CD4-positive, alpha-beta T cell treated with Interleukin-6 for 4 hours (primary cell): ENCODE measurements at regions not wholly inside any gene's neighbourhood (a gene's known extent, or its start where the extent isn't known, plus 50 kb on each side); places are given as distances from the start of the nearest gene placed in this dataset.

ENCODE experiments used
- DNase-seq: peaks from one replicate; pipeline ENCODE4 v3.0.0-alpha.2; 2020; ENCODE audit warnings: mixed read lengths

DNA sequence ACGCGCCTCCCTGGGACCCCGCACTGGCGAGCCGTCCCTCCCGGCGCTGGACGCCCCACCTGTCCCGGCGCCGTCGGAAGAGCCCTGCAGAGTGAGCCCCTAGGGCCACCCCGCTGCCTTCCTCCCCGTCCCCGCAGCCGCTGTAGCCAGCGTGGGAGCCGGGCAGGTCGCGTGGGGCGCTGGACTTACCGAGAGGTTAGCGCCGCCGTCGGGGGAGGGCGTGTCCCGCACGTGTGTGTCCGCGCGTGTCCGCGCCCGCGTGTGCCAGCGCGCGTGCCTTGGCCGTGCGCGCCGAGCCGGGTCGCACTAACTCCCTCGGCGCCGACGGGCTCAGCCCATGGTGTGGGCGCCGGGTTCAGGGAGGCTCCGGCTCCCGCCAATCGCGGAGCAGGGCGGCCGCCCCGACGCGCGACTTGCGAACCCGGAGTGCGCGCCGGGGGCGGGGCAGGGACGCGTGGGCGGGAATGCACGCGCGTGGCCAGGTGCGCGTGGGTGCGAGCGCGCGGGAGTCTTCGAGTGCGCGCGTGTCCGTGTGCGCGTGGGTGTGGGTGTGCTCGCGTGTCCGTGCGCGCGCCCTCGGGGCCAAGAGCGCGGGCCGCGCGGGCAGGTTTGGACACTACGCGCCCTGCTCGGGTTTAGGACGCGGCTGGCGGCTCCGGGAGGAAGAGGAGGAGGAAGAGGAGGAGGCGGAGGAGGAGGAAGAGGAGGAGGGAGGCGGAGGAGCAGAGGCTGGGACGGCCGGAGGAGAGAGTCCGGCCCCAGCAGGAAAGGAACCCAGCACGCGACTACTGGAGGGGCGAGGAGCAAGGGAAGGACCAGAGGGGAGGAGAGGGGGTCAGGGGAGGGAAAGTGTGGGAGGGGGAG is 145.2 kb upstream of the ETS2 start:
- no peak for DNase-seq

DNA sequence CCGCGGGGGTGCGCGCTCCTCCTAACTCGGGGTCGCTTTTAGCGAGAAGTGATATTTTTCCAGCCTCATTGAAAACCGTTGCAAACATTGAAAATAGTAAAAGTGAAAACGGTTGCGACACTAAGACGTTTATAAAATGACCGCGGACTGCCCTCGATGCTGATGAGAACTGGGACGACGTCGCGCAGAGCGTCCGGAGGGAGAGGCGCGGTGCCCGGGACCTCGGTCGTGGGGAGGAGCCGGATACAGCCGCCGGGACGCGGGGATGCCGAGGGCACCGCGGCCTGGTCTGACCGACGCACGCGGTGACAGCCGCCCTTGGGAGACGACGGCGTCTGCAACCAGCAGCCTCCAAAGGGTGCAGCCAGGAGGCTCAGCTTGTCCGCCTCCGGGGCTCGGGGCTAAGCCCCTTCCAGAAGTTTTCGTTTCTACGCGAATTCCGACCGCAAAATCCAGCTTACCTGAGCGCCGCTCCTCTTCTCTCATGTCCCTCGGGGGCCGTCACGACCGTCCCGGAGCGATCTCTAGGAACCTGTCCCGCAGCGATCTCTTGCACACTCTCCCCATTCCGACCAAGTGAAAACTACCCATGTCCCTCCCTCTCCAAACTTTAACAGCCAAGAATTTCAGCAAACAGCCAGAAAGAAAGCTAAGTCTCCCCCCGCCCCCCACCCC is 144.4 kb upstream of the ETS2 start:
- DNase-seq: no peak

DNA sequence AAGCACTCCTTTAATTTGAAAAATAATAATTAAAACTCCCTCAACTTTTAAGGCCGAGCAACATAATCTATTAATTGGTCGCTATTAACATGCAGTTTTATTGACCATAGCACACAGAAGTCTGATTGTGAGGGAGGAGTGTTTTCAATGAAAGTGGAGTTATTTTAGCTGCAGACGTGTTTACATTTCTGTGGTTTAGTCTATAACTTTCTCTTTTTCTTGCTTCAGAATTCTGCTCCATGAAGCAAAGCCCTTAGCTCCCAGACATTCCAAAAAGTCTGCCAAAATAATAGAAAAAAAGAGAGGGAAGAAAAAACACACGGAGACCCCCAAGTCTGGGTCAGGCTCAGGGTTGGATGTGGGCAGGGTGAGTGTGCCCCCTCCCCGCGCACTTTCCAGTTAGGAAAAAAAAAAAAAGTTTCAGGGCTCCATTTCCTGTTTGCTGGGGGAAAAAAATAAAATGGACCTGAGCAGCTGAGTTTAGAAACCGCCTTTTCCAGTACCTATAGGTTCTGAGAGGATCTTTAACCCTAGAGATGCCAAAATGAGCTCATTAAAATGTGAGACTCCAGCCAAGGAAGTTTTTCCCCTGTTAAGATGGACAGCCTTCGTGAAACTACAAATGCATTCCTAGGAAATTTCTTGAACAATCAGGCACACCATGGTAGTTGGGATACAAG is 143.7 kb upstream of the ETS2 start:
- DNase-seq: no peak

DNA sequence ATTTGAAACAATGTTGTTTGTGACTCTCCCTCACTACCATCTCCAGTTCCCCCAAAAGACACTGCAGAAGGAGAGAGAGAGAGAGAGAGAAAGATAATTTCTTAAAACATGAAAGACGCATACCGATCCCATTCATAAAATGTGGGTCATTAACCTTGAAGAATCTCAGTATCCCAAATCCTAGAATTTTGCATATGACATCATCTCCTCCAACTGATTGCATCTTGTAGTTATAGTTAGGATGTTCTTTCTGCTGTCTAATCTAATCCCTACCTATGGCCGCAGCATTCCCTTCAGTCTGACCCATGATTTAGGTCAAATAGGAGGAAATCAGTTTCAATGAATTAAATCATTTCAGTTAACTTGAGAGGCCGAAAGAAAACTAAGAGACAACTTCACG is 142.4 kb upstream of the ETS2 start:
- no peak for DNase-seq

DNA sequence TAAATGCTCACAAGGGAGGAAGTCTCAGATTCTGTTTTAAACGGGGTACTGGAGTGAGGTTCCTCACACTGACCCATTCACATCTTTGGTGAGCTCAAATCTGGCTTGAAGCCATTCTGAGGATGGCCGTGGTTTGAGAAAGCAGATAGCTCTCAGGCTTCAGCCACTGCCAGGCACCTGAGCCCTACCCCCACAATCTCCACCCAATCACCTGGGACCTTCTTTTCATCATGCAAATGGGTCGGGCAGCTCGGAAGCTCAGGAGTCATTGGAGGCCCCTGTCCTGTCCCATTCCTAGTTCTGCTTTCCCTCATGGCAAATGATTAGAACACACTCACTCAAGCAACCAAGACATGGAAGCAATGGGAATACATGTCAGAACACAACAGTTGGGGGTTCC is 141.4 kb upstream of the ETS2 start:
- no peak for DNase-seq

DNA sequence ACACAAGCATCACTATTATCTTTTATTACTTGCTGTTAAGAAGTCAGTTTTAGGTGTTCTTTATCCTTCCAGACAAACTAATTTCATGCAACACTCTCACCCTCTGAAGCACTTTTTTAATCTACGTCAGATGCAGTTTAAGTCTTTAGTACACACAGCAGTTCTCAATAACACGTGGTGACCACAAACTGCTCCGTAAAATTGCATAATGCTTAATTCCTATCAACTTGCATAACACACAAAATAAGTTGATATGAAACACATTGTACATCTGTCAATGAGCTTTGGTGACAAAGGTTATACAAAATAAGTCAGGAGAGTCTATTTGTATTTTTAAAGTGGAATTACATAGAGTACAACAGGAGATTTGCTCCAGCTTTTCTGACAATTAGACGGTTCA is 140.9 kb upstream of the ETS2 start:
- no peak for DNase-seq

DNA sequence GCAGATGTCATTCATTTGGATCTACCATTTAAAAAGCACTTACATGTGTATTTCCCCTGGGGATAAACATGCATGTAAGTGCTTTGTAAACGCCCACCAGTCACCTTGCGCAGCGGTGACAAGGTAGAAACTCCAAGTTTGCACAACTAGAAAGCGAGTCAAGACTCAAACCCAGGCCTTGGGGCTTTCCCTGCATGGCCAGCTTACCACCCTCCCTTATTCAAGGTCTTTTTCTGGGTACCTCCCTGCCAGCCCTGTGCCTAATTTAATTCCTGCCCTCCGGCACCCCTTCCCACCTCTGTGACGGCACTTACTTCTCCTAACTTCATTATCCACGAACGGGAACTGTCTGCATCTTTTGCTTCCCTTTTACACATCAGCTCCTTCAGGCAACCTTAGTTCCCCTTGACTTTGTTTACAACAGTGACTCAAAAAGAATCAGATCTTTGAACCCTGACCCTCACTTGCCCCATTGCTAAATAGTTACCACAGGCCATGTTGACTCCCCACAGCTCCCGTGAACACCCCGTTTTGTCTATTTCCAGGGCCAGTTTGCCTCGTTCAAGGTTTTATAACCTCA is 138.3 kb upstream of the ETS2 start:
- no peak for DNase-seq

DNA sequence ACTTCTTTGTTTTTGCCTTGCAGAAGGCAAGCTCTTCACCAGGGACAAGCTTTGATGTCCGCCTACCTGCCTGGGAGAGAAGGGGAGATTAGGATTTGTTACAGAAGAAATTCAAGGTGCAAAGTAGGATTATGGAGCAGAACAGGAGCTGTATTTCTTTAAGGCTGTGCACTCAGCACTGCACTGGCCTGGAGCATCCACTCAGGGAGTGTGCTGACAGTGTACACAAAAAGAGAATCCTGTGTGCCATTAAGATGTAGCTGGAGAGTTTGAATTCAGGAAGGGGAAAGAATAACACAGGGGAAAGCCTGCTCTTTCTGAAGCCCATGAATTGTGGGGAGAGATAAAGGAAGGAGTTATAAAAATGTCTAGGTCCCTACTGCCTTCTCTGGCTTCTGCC is 137.7 kb upstream of the ETS2 start:
- DNase-seq: no peak

DNA sequence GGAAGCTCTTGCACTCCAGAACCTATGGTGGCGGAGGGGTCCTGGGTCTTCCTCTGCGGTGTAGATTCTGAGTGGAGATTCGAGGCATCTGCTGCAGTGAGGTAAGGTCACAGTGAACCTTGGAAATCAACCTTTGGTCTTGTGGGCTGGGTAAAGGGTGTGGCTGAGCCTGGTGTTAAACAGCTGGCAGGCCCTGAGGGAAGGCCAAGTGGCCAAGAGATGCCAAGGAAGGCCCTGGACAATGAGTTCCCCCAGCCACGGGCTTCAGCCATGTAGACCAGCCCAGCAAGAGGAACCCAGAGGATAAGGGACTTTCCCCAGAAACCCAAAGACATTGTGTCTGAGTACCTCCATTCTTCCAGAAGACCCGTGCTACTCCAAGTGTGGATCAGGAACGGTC is 137.2 kb upstream of the ETS2 start:
- no peak for DNase-seq

DNA sequence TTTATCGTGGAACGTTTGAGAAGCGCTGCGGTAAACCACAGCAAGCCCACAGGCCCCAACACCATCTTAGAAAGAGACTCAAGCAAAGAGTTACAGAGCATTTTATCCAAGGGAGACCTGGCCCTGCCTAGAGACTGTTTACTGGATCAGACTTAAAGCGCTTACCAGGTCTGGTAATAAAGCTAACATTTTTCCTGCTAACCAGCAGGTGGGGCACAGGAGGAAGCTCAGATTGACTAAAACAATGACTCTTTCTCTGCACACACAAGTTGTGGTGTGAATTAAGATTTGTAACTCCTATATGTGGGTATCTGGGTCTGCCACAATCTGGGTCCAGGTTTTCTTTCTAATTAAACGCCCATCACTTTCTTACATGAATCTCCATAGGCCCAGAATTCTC is 136.5 kb upstream of the ETS2 start:
- no peak for DNase-seq

DNA sequence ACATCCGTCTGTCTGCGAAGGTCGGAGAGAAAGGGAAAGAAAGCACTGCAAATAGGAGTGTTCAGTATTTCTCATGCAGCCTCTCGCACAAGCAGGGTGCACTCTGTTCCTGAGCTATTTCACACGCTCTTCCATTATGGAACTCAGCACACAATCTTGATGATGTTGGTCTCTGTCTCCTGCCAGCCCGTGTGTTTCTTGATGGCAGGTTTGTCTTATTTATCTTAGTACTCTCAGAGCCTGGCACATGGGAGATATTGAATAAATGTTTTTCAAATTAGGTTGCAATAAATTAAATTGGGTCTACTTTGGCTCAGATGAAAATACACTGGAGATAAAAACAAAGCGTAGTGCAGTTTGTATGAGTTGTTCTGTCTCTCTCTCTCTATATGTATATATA is 134.9 kb upstream of the ETS2 start:
- DNase-seq: no peak

DNA sequence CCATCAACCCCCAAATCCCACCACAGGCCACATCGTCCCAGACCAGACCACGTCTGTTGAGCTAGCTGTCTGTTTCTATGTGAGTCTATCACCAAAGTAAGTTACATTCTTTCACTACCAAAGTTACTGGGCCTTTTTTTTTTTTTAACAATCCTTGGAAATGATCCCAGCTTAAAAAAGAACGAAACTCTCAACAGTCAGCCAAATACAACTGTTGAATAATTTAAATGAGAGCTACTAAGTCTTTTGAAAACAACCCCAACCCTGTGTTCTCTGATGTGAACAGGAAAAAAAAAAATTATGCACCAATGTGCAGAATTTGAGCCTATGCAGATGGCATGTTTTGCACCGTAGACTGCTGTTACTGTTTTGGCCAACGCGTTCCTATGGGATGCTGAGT is 134.0 kb upstream of the ETS2 start:
- no peak for DNase-seq

DNA sequence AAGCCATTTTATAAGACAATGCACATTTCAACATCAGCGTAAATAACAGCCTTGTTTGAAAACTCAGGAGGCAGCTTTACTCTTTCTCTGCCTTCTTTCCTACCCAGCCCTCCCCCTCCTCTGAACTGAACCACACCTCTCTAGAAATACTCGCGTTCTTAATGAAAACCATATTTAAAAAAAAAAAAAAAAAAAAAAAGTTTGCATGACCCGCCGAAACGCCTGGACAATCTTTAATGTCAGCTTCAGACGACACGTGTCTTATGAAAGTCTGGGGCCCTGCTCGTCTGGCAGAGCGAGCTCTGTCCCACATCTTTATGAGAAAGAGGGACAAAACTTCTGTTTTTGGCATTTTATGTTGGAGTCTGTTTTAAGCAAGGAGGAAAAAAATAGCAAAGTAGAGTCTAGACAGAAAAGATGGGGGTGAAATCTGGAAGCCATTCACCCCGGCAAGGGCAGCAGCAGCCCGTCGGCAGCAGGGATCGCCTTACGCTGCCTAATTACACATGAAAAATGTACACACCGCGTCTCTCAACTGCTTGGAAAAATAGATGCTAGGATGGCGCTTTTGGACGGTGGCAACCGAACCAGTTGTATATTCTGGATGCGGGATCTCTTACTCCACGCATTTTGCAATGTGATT is 130.4 kb upstream of the ETS2 start:
- DNase-seq: no peak

DNA sequence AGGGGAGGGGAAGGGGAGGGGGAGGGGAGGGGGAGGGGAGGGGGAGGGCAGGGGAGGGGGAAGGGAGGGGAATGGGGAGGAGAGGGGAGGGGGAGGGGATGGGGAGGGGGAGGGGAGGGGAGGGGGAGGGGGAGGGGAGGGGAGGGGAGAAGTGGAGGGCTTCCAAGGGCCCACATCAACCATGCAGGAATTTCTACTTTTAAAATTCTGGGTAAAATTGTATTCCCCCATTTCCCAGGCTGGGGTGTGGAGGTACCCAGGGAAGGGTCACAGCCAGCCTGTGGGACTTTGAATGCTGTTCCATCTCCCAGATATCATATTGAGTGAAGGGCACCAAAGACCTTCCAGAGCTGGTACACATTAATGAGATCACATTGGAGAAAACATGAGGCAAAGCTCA is 126.9 kb upstream of the ETS2 start:
- DNase-seq: no peak

DNA sequence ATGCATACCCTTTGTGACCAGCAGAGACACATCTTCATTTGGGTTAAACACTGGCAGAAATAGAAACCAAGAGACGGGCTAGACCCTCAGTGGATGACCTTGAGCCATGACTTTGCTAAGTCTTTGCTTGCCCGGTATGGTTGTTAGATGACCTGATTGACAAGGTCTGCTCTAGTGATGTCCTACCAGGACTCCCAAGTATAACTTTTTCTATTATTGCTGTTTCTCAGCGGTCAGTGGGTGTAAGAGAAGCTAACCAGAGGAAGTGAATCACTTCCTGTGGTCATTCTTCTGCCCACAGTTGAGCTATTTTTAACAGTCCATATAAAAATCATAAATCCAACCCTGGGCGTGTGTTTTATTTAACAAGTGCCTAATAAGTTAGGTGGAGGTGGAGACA is 126.2 kb upstream of the ETS2 start:
- DNase-seq: no peak

DNA sequence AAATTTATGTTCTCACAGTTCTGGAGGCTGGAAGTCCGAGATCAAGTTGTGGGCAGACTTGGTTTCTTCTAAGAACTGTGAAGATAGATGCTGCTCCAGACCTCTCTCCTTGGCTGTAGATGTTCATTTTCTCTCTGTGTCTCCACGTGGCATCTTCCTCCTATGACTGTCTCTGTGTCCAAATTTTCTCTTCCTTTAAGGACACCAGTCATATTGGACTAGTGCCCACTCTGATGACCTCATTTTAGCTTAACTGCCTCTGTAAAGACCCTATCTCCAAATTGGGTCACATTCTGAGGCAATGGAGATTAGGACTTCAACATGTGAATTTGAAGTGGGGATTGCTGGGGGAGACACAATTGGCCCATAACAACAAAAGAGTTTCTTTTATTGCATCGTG is 125.3 kb upstream of the ETS2 start:
- DNase-seq: no peak

DNA sequence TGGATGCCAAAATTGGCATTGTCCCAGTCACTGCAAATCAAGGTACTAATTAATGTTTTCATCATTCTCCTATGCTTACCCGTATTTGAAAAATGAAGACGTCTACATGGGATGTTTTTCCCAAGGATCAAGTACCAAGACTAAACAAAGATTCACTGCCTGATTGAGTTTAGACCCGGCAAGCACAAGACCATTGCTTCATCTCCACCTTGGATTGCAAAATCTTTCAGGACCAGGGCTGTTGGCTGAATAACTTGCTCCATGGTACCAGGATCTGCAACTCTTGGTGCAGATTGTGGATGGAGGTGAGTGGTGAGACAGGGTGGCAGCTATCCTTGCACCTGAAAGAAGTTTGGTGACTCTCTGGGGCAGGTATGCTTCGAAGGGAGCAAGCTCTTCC is 122.5 kb upstream of the ETS2 start:
- DNase-seq: no peak

DNA sequence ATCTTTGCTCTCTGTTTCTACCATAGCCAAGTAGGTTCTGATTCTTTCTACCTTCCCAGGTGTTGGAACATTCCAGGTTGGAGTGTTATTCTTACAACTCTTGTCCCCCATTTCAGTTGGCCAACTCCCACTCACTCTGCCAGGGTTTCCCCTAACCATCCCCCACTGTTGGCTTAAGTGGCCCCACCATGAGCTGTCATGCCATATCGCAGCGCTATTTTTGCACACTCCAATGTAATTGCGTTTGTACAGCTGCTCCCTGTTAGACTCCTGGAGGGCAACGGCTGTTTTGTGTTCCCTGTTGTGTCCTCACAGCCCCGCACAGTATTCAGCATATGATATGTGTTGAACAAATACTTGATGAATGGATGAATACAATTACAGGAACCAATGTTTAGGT is 117.7 kb upstream of the ETS2 start:
- no peak for DNase-seq

DNA sequence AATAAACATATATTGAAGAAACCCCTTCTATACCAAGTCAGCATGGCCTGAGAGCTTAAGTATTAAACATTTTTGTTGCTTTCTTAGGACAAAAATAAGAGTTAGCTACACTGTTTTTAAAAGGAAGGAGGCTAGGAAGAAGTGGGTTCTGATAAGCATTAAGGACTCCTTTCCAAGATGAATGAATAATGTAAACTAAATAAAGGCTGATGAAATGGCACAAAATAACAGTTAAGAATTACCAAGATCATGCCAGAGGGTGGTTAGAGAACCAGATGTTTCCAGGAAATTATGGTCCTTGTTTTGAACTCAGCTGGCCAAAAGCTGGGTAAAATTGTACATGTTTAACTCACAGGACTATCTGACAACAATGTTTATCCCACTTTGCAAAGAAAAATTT is 114.1 kb upstream of the ETS2 start:
- DNase-seq: no peak

DNA sequence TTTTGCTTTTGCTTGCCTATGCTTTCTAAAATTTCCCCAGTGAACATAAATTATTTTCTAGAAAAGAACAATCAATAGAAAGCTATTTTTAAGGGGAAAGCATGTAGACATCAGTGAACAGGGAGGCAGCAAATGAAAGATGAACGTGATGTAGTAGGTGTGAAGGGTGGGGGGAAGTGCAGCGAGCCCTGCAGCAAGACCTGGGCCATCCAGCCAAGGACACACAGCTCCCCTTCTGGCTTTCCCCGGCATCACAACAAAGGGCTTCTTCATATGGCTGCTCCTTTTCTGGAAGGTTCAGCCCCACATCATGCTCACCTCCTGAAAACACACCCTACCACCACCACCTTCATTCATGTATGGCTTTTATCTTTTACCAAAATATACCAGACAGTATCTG is 109.2 kb upstream of the ETS2 start:
- DNase-seq: no peak

DNA sequence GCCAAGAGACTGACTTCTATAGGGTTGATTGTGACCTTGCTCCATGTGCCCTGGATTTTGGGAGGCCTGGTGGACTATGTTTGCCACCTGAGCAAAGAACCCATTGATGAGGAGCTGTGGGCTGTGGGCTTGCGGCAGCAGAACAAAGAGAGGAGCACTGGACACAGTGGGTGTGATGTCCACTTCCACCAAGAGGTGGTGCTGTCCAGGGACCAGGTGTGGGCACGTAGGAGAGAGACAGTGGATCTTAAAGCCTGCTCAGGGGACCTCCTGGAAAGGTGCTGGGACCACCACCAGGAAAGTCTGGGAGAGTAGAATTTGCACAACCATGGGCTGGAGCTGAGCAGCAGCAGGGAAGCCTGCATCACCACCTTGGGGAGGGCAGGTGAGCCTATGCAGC is 106.7 kb upstream of the ETS2 start:
- DNase-seq: no peak

DNA sequence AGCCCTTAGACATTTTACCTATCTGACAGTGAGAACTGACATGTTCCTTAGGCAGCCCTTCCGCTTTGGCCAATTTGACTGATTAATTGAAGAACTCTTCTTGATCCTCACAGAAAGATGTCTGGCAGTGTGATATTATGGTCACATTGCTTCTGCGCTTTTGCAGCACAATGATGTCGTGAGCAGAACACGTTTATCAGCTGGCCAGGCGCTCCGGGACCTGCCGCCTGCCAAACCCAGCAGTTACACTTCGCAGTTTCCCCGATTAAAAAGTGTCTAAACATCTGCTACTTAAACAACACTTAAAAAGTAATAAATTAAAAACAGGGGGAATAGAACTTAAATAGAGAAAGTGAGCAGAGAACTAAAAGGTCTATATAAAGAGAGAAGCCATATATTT is 103.5 kb upstream of the ETS2 start:
- DNase-seq: no peak

DNA sequence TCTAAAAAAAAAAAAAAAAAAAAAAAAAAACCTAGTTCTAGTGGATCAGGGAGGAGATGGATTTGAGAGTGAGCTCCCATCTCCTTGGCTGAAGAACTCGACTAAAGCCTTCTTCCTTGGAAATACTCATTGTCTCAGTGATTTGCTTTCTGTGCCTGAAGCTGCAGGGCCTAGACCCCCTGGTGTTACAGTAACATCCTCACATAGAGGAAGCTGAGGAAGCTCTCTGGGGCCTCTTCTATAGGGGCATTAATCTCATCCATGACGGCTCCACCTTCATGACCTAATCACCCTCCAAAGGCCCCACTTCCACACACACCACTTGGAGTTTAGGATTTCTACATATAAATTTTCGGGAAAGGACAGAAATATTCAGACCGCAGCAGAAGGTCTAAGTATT is 95.9 kb upstream of the ETS2 start:
- no peak for DNase-seq
